ENCODE measurements at regions not wholly inside any gene's neighbourhood (a gene's known extent, or its start where the extent isn't known, plus 50 kb on each side); places are given as distances from the start of the nearest gene placed in this dataset.

GRCh38 chr7:17444151-17444550, 145.7 kb downstream of the AHR start:
- Histone ChIP-seq H3K4me2 (no peak overlapping the region), H3K27me3 (no peaks in the 10 kb centered on the region), H4K20me1 (ENCODE audit: insufficient read depth, poor library complexity, severe bottlenecking) (no peaks in the 10 kb centered on the region), H3K4me1 (ENCODE audit: insufficient read depth) (no peaks in the 10 kb centered on the region), H3K79me2 (no peaks in the 10 kb centered on the region), H2AFZ (no peak overlapping the region), H3K27ac (no peak overlapping the region), H3K9me3 (ENCODE audit: low read depth) (peaks cover 17% of the 10 kb centered on the region), H3K9me2 (replicated peaks; ENCODE audit: insufficient read depth) (no peaks in the 10 kb centered on the region), H3K36me3 (replicated peaks; ENCODE audit: insufficient read depth, low read depth) (no peaks in the 10 kb centered on the region), H3K4me3 (no peak overlapping the region)
- TF ChIP-seq EZH2 (IDR thresholded peaks at IDR 0.05; ENCODE audit: borderline replicate concordance) (no peak), EZH2phosphoT487 (IDR thresholded peaks at IDR 0.05; ENCODE audit: low read depth, severe bottlenecking, unreplicated experiment) (no peak), CTCF (IDR thresholded peaks at IDR 0.05; ENCODE audit: poor library complexity) (no peak)
- WGBS (ENCODE audit: low lambda C conversion rate, missing lambda C conversion rate), result 87% methylated on average over 2 of the region's 2 CpGs
- DNase-seq (ENCODE audit: low spot score), result no peak

DNA sequence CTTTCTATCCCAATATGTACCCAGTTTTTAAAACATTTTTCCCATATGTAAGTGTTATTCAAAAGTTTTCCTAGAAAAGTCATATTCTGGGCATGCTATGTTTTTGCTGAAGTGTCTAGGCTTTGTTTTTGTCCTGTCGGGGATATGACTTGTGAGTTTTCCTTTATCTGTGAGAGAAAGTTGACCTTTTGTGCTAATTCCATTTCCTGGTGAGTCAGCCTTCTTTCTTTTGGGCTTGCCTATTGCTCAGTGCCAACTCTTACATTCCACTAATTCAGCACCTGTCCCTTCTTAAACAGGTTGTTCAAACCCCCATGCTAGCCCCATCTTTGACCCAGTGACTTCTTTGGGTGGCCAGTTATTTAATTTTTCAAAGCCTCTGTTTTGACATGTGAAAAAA, 146.2 kb downstream of the AHR start:
- WGBS (ENCODE audit: low lambda C conversion rate, missing lambda C conversion rate), result 42% methylated on average over 1 of the region's 1 CpG
- no peaks in the 10 kb centered on the region for H3K4me1 ChIP-seq (ENCODE audit: insufficient read depth)
- no peak overlapping the region for H3K4me2 ChIP-seq
- H3K4me3 ChIP-seq, result no peak overlapping the region
- no peaks in the 10 kb centered on the region for H3K36me3 ChIP-seq (replicated peaks; ENCODE audit: insufficient read depth, low read depth)
- TF ChIP-seq CTCF (IDR thresholded peaks at IDR 0.05; ENCODE audit: poor library complexity) (no peak), EZH2 (IDR thresholded peaks at IDR 0.05; ENCODE audit: borderline replicate concordance) (no peak), EZH2phosphoT487 (IDR thresholded peaks at IDR 0.05; ENCODE audit: low read depth, severe bottlenecking, unreplicated experiment) (no peak)
- H2AFZ ChIP-seq, result no peak overlapping the region
- no peaks in the 10 kb centered on the region for H3K27me3 ChIP-seq
- H4K20me1 ChIP-seq (ENCODE audit: insufficient read depth, poor library complexity, severe bottlenecking), result no peaks in the 10 kb centered on the region
- H3K9me3 ChIP-seq (ENCODE audit: low read depth), result peaks cover 17% of the 10 kb centered on the region
- H3K9me2 ChIP-seq (replicated peaks; ENCODE audit: insufficient read depth), result no peaks in the 10 kb centered on the region
- peak; percentile 11 for DNase-seq (ENCODE audit: low spot score)
- H3K79me2 ChIP-seq, result no peaks in the 10 kb centered on the region
- H3K27ac ChIP-seq, result no peak overlapping the region

DNA sequence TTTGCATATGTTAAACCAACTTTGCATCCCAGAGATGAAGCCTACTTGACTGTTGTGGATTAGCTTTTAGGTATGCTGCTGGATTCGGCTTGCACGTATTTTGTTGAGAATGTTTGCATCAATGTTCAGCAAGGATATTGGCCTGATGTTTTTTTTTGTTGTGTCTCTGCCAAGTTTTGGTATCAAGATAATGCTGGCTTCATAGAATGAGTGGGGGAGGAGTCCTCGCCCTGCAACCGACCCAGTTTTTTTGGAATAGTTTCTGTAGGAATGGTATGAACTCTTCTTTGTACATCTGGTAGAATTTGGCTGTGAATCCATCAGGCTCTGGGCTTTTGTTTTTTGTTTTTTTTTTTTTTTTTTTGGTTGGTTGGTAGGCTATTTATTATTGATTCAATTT, 147.9 kb downstream of the AHR start:
- Histone ChIP-seq H3K4me1 (ENCODE audit: insufficient read depth) (no peaks in the 10 kb centered on the region), H3K27me3 (no peaks in the 10 kb centered on the region), H4K20me1 (ENCODE audit: insufficient read depth, poor library complexity, severe bottlenecking) (no peaks in the 10 kb centered on the region), H3K27ac (no peak overlapping the region), H3K36me3 (replicated peaks; ENCODE audit: insufficient read depth, low read depth) (no peaks in the 10 kb centered on the region), H3K79me2 (no peaks in the 10 kb centered on the region), H3K9me3 (ENCODE audit: low read depth) (peaks cover 17% of the 10 kb centered on the region), H3K9me2 (replicated peaks; ENCODE audit: insufficient read depth) (no peaks in the 10 kb centered on the region), H3K4me2 (no peak overlapping the region), H3K4me3 (no peak overlapping the region), H2AFZ (no peak overlapping the region)
- WGBS (ENCODE audit: low lambda C conversion rate, missing lambda C conversion rate), result 91% methylated on average over 4 of the region's 4 CpGs
- TF ChIP-seq EZH2 (IDR thresholded peaks at IDR 0.05; ENCODE audit: borderline replicate concordance) (no peak), CTCF (IDR thresholded peaks at IDR 0.05; ENCODE audit: poor library complexity) (no peak), EZH2phosphoT487 (IDR thresholded peaks at IDR 0.05; ENCODE audit: low read depth, severe bottlenecking, unreplicated experiment) (no peak)
- DNase-seq (ENCODE audit: low spot score), result no peak
